ENCODE measurements at regions not wholly inside any gene's neighbourhood (a gene's known extent, or its start where the extent isn't known, plus 50 kb on each side); places are given as distances from the start of the nearest gene placed in this dataset.

DNA sequence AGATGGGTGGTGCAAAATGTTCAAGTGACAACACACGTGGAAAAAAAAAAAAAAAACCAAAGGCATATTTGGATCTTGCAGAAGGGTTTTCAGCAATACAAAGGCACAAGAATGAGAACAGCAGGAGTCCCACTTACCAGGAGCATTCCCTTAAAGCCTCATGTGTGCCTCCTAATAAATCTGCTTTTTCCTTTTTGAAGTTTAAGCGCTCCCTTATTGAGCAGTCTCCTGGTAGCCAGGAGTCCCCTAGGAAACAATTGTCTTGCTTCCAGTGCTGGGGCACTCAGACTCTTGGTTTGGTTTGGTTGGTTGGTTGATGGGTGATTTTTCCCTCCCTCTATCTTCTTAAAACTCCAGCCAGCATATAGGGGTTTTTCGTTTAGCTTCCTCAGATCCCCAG lies 321.8 kb upstream of the NFE2L3 start:
- no peak for DNase-seq

GRCh38 chr7:25831062-25831691 lies 320.8 kb upstream of the NFE2L3 start:
- DNase-seq: no peak

DNA sequence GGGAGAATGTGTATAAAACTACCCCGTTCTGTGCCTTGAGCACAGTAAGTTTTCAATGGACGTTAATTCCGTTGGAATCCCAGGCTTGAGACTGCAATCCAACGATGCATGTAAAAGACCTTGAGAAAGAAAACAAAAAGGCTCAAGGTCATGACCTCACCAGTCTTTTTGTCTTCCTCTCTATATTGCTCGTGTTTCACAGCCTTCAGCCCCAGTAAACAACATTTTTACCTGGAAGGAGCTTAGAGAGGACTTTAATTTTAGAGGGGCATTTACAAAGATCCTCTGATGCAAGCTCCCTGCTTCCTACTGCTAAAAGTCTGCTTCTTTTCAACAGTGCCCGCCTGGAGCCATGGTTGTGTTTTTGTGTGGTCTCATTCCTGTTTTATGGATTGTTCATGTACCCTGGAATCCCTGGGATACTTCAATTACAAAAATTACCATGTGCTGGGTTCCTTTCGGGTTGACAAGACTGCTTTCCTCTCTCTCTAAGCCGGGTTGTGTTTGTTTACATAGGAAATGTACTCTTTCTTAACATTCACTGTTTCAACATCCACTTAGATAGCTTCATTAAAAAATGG lies 320.1 kb upstream of the NFE2L3 start:
- no peak for DNase-seq

DNA sequence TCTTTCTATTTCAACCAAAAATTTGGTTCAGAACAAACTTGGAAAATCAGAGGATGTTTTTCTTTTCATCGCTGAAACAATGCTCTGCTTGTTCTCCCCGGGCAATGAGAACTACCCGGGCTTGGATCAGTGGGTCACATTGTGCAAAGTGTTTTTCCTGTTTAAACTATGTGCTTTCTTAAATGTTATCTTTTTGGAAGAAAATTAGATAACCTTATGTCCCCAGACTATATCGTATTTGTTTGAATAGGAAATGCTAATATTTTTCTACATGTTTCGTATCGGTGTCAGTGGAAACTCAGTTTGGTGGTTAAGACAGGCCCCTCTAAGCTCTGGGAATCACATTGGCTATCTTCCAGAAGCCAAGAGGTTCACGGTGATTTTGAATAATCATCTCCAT lies 319.5 kb upstream of the NFE2L3 start:
- no peak for DNase-seq

DNA sequence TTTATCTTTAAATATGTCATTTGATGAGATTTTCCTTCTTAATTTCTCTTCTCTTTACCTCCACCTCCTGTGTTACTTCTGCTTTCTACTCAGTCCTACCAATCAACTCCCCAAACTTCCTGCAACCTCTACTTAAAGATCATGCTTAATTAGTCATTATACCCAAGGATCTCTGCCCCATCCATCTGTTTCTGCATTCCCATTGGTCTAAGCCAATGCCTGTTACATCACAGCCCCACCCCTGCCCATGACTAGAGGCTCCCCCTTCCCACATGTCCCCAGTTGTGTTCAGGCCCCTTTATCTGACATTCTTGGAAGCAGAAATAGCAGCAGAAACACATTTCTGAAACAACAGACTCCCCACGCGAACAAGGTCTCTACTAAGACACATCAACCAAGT lies 319.1 kb upstream of the NFE2L3 start:
- DNase-seq: no peak

GRCh38 chr7:25834050-25834449 lies 317.9 kb upstream of the NFE2L3 start:
- no peak for DNase-seq

- no peak for DNase-seq
Measured at GRCh38 chr7:25835197-25835596, 316.8 kb upstream of the NFE2L3 start.

DNA sequence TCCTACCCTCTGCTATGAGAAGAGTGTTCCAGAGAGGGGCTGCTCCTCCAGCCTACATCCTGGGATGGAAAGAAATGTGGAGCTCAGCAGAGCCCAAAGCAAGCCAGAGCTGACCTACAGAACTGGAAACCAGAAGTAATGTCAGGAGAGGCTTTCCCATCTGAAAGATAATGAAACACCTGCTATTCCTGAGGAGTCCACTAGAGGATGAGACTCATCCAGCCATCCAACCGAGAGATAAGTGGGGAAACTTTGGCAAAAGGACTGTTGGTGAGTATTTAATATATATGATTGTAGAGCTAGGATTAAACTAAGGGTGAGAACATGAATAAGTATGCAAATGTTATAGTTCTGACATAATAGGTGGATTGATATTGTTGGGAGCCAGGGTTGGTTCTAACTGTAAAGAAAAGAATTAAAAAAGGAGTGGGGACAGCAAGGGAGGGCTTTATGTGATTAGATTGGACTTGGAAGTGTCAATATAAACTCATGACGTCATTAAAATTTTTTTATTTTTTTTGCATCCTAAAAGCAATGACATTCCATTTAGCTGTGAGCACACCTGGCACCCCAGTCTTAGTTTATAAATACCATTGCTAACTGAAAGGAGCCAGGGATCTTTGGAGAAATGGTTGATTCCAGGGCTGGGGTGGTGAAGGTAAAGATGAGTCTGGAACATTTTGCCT lies 312.8 kb upstream of the NFE2L3 start:
- no peak for DNase-seq

DNA sequence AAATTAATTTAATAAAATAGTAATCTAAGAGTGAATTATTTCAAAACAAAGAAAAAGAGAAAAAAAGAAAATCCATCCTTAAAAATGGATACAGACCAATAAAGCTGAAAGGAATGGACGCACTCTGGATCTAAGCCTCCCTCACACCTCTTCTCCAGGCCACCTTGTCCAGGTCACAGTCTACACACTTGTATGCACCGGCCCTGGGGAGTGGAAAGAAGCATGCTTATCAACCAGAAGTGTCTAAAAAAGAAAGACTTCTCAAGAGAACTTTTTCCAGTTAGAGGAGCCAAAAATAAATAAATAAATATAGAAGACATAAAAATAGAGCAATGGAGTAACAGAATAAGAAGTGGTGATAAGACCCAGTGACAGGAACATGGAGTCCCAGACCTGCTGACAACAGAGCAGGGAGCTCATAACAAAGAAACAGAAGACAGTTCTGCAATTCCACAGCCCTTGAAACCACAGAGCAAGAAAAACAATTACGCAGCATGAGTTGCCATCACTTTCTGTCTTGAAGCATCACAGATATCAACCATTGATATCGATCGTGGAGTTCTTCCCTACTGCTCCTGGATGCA lies 311.7 kb upstream of the NFE2L3 start:
- DNase-seq: no peak

GRCh38 chr7:25841575-25841974 lies 310.4 kb upstream of the NFE2L3 start:
- no peak for DNase-seq

GRCh38 chr7:25842201-25842733 lies 309.7 kb upstream of the NFE2L3 start:
- no peak for DNase-seq

- no peak for DNase-seq
Measured at GRCh38 chr7:25843467-25843866, 308.5 kb upstream of the NFE2L3 start.

DNA sequence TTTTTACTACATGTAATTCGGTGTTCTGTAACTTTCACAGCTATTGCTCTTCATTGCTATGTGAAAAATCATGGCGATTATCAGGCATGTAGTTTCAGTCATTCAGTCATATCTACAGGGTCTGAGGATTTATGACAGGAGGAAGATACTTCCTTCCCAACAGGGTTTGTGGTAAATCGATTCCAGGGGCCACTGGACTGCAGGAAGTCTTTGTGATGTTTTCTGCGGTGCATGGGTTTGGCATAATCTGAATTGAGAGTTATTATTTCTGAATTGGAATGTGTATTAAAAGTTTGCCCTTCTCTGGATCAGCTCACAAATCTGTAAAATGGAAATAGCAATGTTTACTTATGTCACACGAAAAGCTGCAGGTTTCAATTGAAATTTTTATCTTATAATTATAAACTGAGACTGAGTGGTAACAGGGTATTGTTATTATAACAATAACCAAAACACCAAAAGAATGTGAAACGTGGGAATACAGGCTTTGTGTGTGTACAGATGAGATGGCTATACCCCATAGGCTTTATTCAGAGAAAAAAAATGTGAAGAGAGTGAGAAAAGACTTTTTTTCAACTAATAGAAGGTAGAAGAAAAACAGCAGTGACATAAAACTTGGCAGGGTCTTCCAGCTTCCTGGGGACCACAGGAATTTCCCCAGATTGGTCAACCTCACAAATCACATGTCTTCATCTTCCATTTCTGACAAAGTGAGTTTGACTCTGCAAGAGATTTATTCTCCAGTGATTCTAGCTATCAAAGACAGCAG lies 307.7 kb upstream of the NFE2L3 start:
- DNase-seq: no peak

DNA sequence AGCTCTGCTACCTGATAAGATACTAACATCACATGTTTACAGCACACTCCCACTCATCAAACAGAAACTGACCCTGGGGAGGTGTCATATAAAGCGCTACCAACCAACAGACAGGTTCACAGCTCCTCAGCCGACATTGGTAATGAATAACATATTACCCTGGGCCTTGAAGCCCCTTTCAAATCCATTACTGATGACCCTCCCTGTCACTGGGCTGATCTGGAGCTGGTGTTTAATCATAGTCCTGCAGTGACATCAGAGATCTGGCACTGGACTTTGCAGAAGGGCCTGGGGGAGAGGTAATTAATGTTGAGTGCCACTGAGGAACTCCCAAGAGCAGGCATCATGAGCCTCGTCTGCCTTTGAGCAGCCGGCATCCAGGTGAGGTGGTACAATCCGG lies 306.5 kb upstream of the NFE2L3 start:
- no peak for DNase-seq

- DNase-seq: no peak
Measured at GRCh38 chr7:25846722-25847121, 305.3 kb upstream of the NFE2L3 start.

- no peak for DNase-seq
Measured at GRCh38 chr7:25847336-25848070, 304.5 kb upstream of the NFE2L3 start.

DNA sequence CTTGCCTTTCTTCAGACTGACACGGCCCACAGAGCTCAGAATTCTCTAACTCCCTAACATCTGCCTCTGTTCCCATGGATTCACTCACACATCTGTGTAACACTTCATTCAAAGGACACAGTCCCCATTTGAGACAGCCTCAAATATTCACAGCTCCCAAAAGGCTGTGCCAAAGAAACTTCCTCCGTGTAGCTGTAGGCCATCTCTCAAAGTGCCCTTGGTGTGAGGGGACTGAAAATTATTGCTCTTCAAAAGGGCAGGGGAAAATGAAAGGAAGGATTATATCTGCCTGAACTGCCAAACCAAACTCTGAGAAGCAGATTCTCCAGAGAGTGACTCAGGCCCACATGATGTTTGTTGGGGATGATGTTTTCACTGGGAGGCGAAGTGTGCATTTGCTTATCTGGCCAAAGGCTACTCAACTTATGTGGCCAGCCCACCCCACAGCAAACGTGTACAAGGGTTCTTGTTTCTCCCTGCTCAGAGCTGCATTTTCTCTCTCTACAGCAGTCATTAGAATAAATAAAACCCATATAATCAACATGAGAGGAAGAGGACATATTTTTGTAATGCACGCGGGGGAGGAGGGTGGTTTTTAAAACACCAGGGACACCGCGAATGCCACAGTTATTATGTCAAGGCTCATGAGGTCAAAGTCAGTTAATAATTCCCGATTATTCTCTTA lies 302.4 kb upstream of the NFE2L3 start:
- DNase-seq: no peak

DNA sequence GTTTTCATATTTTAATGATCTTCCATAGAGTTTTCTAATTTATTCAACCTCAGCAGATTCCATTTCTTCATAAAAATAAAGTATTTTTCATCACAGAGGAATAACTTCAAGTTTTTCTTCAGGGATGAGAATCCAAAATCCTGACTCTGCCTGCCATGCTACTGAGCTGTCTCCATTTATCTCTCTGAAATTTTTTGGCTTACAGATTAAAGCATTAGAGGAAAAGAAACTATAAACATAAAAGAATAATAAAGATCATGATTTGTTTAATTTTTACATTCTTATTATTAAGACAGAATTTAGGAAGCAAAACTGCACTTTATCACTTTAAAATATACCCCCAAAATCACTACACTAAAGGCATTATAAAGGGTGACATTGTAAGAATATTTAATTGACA lies 301.8 kb upstream of the NFE2L3 start:
- DNase-seq: no peak

- no peak for DNase-seq
Measured at GRCh38 chr7:25850735-25851134, 301.3 kb upstream of the NFE2L3 start.

DNA sequence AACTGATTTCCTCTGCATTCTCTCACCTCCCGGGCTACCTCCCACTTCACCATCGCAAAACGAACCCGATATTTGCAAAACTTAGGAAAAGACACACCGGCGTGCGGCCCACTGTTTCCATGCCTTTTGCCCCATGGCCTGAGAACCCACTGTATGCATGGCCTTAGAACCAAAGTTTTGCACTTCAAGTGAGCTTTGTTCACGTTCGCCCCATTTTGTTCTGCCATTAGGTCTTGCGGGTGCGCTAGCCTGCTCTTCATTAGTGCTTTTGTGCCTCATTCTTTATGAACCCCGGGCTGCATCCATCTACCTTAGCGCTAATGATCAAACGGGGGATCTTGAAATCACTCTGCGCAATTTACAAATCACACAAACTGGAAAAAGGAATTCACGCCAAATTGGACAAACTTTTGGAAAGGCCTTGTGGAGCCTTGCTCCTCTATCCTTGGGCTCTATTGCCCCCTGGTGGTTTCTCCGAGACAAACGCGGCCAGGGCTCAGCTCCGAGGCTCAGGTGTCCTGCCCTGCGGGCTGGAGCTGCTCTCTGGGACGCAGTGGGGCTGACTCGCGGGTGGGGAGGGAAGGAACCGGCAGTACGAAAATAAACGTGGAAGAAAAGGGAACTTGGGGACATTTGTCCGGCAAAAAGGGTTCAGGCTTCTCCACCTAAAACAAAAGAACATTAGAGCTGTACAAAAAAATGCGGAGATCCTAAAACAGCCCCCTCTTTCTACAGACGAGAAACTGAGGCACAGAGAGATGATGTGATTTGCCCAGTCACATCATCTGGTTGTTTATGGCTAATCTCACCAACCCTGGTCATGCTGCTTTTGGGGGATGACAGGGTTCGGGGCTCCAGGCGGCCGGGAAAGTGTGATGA lies 300.4 kb upstream of the NFE2L3 start:
- DNase-seq: peak in 3 of 5 donors; percentile 26 to 70 (median 47)
